ENCODE measurements at regions not wholly inside any gene's neighbourhood (a gene's known extent, or its start where the extent isn't known, plus 50 kb on each side); places are given as distances from the start of the nearest gene placed in this dataset.

DNA sequence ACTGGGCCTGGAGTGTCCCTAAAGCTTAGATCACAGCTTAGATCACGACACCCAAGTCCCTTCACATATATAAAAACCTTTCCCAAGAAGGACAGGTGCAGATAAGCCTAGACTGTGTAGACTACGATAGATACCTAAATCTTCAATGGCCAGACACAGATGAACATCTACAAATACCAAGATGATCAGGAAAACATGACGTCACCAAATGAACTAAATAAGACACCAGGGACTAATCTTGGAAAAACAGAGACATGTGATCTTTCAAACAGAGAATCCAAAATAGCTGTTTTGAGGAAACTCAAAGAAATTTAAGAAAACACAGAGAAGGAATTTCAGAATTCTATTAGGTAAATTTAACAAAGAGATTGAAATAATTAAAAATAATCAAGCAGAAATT is 1082.6 kb upstream of the PHF14 start:
- H3K36me3 ChIP-seq (ENCODE audit: control insufficient read depth in 1 of 2, insufficient read depth in 2 of 2, low read length in 2 of 2) = no peaks in the 10 kb centered on the region
- no peaks in the 10 kb centered on the region for H3K79me2 ChIP-seq (ENCODE audit: insufficient read depth, low read length)
- no peak overlapping the region for H3K4me3 ChIP-seq (replicated peaks in 1 of 2; ENCODE audit: low read depth in 1 of 2, low read length in 2 of 2)
- no peak for ATAC-seq
- no peak overlapping the region for H3K9ac ChIP-seq (ENCODE audit: low read length)
- H2AFZ ChIP-seq (ENCODE audit: low read depth, low read length, poor library complexity, severe bottlenecking) = no peak overlapping the region
- intact Hi-C loops (cut with micrococcal nuclease) = no loop called here
- no peak overlapping the region for H3K4me2 ChIP-seq (ENCODE audit: low read length)
- ChIA-PET POLR2A (no interaction called here), CTCF (no interaction called here), RAD21 (ENCODE audit: low non-redundant PET in 1 of 2, low total read pairs in 2 of 2, uncharacterized antibody in 2 of 2, unreplicated experiment in 2 of 2) (no interaction called here)
- H3K9me2 ChIP-seq (ENCODE audit: insufficient read depth) = no peaks in the 10 kb centered on the region
- H3K9me3 ChIP-seq (ENCODE audit: control insufficient read depth in 1 of 2, insufficient read depth in 1 of 2, low read depth in 1 of 2, low read length in 2 of 2) = peaks cover 4 to 12% of the 10 kb centered on the region in 2 experiments; a peak in 2 of 4 replicates
- BruUV-seq (replicated peaks) = no TSS peak
- no peaks in the 10 kb centered on the region for H3K27me3 ChIP-seq (ENCODE audit: insufficient read depth, low read length)
- H3K4me1 ChIP-seq (ENCODE audit: control insufficient read depth in 1 of 2, insufficient read depth in 2 of 2, low read length in 2 of 2) = no peaks in the 10 kb centered on the region
- TF ChIP-seq TCF7L2 (IDR thresholded peaks at IDR 0.05; ENCODE audit: borderline replicate concordance, extremely low read depth, insufficient read depth, insufficient read length) = no peak
- TF ChIP-seq, protein P1, sequence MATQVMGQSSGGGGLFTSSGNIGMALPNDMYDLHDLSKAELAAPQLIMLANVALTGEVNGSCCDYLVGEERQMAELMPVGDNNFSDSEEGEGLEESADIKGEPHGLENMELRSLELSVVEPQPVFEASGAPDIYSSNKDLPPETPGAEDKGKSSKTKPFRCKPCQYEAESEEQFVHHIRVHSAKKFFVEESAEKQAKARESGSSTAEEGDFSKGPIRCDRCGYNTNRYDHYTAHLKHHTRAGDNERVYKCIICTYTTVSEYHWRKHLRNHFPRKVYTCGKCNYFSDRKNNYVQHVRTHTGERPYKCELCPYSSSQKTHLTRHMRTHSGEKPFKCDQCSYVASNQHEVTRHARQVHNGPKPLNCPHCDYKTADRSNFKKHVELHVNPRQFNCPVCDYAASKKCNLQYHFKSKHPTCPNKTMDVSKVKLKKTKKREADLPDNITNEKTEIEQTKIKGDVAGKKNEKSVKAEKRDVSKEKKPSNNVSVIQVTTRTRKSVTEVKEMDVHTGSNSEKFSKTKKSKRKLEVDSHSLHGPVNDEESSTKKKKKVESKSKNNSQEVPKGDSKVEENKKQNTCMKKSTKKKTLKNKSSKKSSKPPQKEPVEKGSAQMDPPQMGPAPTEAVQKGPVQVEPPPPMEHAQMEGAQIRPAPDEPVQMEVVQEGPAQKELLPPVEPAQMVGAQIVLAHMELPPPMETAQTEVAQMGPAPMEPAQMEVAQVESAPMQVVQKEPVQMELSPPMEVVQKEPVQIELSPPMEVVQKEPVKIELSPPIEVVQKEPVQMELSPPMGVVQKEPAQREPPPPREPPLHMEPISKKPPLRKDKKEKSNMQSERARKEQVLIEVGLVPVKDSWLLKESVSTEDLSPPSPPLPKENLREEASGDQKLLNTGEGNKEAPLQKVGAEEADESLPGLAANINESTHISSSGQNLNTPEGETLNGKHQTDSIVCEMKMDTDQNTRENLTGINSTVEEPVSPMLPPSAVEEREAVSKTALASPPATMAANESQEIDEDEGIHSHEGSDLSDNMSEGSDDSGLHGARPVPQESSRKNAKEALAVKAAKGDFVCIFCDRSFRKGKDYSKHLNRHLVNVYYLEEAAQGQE (IDR thresholded peaks at IDR 0.05; ENCODE audit: low read depth) = no peak
- no peak for TF ChIP-seq CTCF (IDR thresholded peaks at IDR 0.05 in 2 of 3, conservative IDR thresholded peaks at IDR 0.05 in 1 of 3; ENCODE audit: borderline replicate concordance in 1 of 3, insufficient read depth in 1 of 3, low read depth in 2 of 3, low read length in 2 of 3)
- no peak for TF ChIP-seq ZBTB33 (IDR thresholded peaks at IDR 0.05; ENCODE audit: extremely low read depth, insufficient replicate concordance, low read length)
- no peak for TF ChIP-seq EZH2phosphoT487 (IDR thresholded peaks at IDR 0.05; ENCODE audit: borderline replicate concordance)
- TF ChIP-seq, protein P2, sequence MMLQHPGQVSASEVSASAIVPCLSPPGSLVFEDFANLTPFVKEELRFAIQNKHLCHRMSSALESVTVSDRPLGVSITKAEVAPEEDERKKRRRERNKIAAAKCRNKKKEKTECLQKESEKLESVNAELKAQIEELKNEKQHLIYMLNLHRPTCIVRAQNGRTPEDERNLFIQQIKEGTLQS (IDR thresholded peaks at IDR 0.05) = no peak
- no peak for TF ChIP-seq ZFX (IDR thresholded peaks at IDR 0.05)
- TF ChIP-seq ZNF274 (IDR thresholded peaks at IDR 0.05; ENCODE audit: low read depth, low read length) = no peak
- no peak for TF ChIP-seq POLR2AphosphoS5 (IDR thresholded peaks at IDR 0.05; ENCODE audit: low read depth, low read length)
- no peak for TF ChIP-seq FOSL1 (IDR thresholded peaks at IDR 0.05; ENCODE audit: low read depth)
- H4K20me1 ChIP-seq (ENCODE audit: insufficient read depth) = no peaks in the 10 kb centered on the region
- DNase-seq (ENCODE audit: low read depth, low spot score) = no peak
- H3K27ac ChIP-seq (ENCODE audit: low read depth, low read length) = no peak overlapping the region
